ENCODE measurements at regions not wholly inside any gene's neighbourhood (a gene's known extent, or its start where the extent isn't known, plus 50 kb on each side); places are given as distances from the start of the nearest gene placed in this dataset.

DNA sequence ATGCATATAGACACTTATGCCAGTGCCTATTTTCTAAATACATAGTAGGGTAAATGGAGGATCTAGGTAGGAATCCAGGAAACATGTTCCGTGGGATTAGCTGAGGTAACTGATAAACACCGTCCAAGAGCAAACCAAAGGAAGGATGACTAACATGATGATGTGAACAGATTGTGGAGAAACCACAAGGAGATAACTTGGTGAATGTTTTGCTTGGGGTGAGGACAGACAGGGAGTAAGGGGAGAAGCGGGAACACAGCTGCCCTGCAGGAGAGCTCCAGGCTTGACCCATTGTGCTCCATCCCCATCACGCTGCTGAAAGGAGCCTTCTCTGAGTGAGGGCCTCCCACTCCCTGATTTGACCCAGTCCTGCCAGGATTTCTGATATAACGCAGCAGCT is 87.0 kb upstream of the ZC3H11B start:
- Histone ChIP-seq H3K36me3 (ENCODE audit: low read depth) (no peaks in the 10 kb centered on the region), H3K9ac (no peak overlapping the region), H3K79me2 (ENCODE audit: insufficient read depth) (no peaks in the 10 kb centered on the region), H3K27ac (no peak overlapping the region), H2AFZ (no peak overlapping the region), H3K9me2 (ENCODE audit: insufficient read depth) (no peaks in the 10 kb centered on the region), H3K4me2 (ENCODE audit: unreplicated experiment) (no peak overlapping the region), H3K27me3 (replicated peaks; ENCODE audit: insufficient read depth) (no peaks in the 10 kb centered on the region), H3K9me3 (ENCODE audit: low read depth) (no peaks in the 10 kb centered on the region), H3F3A (ENCODE audit: insufficient read depth) (no peaks in the 10 kb centered on the region), H3K4me1 (ENCODE audit: insufficient read depth) (no peaks in the 10 kb centered on the region), H4K20me1 (ENCODE audit: insufficient read depth) (no peaks in the 10 kb centered on the region), H3K4me3 (no peak overlapping the region)
- peak; percentile 10 for DNase-seq
- WGBS, 2 experiments (ENCODE audit: low coverage in 1 of 2, low lambda C conversion rate in 2 of 2, missing lambda C conversion rate in 2 of 2): 52 to 53% methylated on average over 5 of the region's 5 CpGs
- in situ Hi-C loops (cut with MboI): no loop called here
- TF ChIP-seq EZH2phosphoT487 (IDR thresholded peaks at IDR 0.05; ENCODE audit: insufficient read depth, low read depth) (no peak), EZH2 (IDR thresholded peaks at IDR 0.05; ENCODE audit: insufficient read depth, poor library complexity, severe bottlenecking) (no peak)

GRCh38 chr1:219697682-219698081 is 84.8 kb upstream of the ZC3H11B start:
- DNase-seq: no peak
- no peak for TF ChIP-seq EZH2phosphoT487 (IDR thresholded peaks at IDR 0.05; ENCODE audit: insufficient read depth, low read depth)
- TF ChIP-seq EZH2 (IDR thresholded peaks at IDR 0.05; ENCODE audit: insufficient read depth, poor library complexity, severe bottlenecking): no peak
- Histone ChIP-seq H3K9me3 (ENCODE audit: low read depth) (no peaks in the 10 kb centered on the region), H3K4me1 (ENCODE audit: insufficient read depth) (no peaks in the 10 kb centered on the region), H3K9ac (no peak overlapping the region), H3F3A (ENCODE audit: insufficient read depth) (no peaks in the 10 kb centered on the region), H3K4me3 (no peak overlapping the region), H3K36me3 (ENCODE audit: low read depth) (no peaks in the 10 kb centered on the region), H3K27me3 (replicated peaks; ENCODE audit: insufficient read depth) (no peaks in the 10 kb centered on the region), H2AFZ (no peak overlapping the region), H3K9me2 (ENCODE audit: insufficient read depth) (no peaks in the 10 kb centered on the region), H3K79me2 (ENCODE audit: insufficient read depth) (no peaks in the 10 kb centered on the region), H4K20me1 (ENCODE audit: insufficient read depth) (no peaks in the 10 kb centered on the region), H3K27ac (no peak overlapping the region), H3K4me2 (ENCODE audit: unreplicated experiment) (no peak overlapping the region)
- WGBS, 2 experiments (ENCODE audit: low coverage in 1 of 2, low lambda C conversion rate in 2 of 2, missing lambda C conversion rate in 2 of 2): 39% methylated on average over 1 of the region's 1 CpG
- in situ Hi-C loops (cut with MboI): no loop called here

GRCh38 chr1:219692981-219693380 is 80.1 kb upstream of the ZC3H11B start:
- no peak overlapping the region for H3K4me3 ChIP-seq
- H3K79me2 ChIP-seq (ENCODE audit: insufficient read depth): no peaks in the 10 kb centered on the region
- no peaks in the 10 kb centered on the region for H3K9me2 ChIP-seq (ENCODE audit: insufficient read depth)
- H3F3A ChIP-seq (ENCODE audit: insufficient read depth): no peaks in the 10 kb centered on the region
- no peak overlapping the region for H2AFZ ChIP-seq
- no peaks in the 10 kb centered on the region for H3K36me3 ChIP-seq (ENCODE audit: low read depth)
- H3K4me2 ChIP-seq (ENCODE audit: unreplicated experiment): no peak overlapping the region
- no peaks in the 10 kb centered on the region for H3K9me3 ChIP-seq (ENCODE audit: low read depth)
- in situ Hi-C loops (cut with MboI): no loop called here
- peaks cover 7% of the 10 kb centered on the region; the same call in 1 of the 2 replicates for H3K27me3 ChIP-seq (replicated peaks; ENCODE audit: insufficient read depth)
- no peak for TF ChIP-seq EZH2 (IDR thresholded peaks at IDR 0.05; ENCODE audit: insufficient read depth, poor library complexity, severe bottlenecking)
- no peak for TF ChIP-seq EZH2phosphoT487 (IDR thresholded peaks at IDR 0.05; ENCODE audit: insufficient read depth, low read depth)
- H3K9ac ChIP-seq: no peak overlapping the region
- no peak for DNase-seq
- H3K27ac ChIP-seq: no peak overlapping the region
- WGBS, 2 experiments (ENCODE audit: low coverage in 1 of 2, low lambda C conversion rate in 2 of 2, missing lambda C conversion rate in 2 of 2): 9 to 10% methylated on average over 2 of the region's 2 CpGs
- H3K4me1 ChIP-seq (ENCODE audit: insufficient read depth): no peaks in the 10 kb centered on the region
- no peaks in the 10 kb centered on the region for H4K20me1 ChIP-seq (ENCODE audit: insufficient read depth)

DNA sequence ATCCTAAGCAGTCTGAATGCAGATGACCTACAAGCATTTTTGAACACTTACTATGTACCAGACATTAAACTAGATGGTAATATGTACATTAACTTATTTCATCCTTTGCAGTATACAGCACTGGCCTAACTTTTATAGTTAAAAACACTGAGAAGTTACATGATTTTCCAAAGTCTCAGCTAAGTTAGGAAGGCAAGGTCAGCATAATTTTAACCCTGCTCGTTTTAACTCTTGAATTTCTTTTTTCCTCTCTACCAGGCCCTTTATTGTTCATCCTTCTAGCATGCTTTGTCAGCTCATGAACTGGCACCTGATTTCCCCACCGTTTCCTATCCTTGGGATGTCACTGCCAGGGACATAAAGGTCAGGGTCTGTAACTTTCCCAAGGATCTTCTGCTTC is 76.9 kb upstream of the ZC3H11B start:
- H3K4me1 ChIP-seq (ENCODE audit: insufficient read depth): no peaks in the 10 kb centered on the region
- no peaks in the 10 kb centered on the region for H3F3A ChIP-seq (ENCODE audit: insufficient read depth)
- no peaks in the 10 kb centered on the region for H3K9me2 ChIP-seq (ENCODE audit: insufficient read depth)
- no peaks in the 10 kb centered on the region for H4K20me1 ChIP-seq (ENCODE audit: insufficient read depth)
- no peaks in the 10 kb centered on the region for H3K36me3 ChIP-seq (ENCODE audit: low read depth)
- peaks cover 13% of the 10 kb centered on the region; the same call in 1 of the 2 replicates for H3K27me3 ChIP-seq (replicated peaks; ENCODE audit: insufficient read depth)
- no peaks in the 10 kb centered on the region for H3K79me2 ChIP-seq (ENCODE audit: insufficient read depth)
- in situ Hi-C loops (cut with MboI): no loop called here
- no peak overlapping the region for H2AFZ ChIP-seq
- H3K27ac ChIP-seq: no peak overlapping the region
- no peak for TF ChIP-seq EZH2 (IDR thresholded peaks at IDR 0.05; ENCODE audit: insufficient read depth, poor library complexity, severe bottlenecking)
- TF ChIP-seq EZH2phosphoT487 (IDR thresholded peaks at IDR 0.05; ENCODE audit: insufficient read depth, low read depth): no peak
- H3K4me2 ChIP-seq (ENCODE audit: unreplicated experiment): no peak overlapping the region
- 18 to 32% methylated on average over 2 of the region's 2 CpGs for WGBS, 2 experiments (ENCODE audit: low coverage in 1 of 2, low lambda C conversion rate in 2 of 2, missing lambda C conversion rate in 2 of 2)
- no peak for DNase-seq
- no peak overlapping the region for H3K4me3 ChIP-seq
- H3K9me3 ChIP-seq (ENCODE audit: low read depth): no peaks in the 10 kb centered on the region
- no peak overlapping the region for H3K9ac ChIP-seq

GRCh38 chr1:219687779-219688178 is 74.9 kb upstream of the ZC3H11B start:
- Histone ChIP-seq H3K9me2 (ENCODE audit: insufficient read depth) (no peaks in the 10 kb centered on the region), H3K9ac (no peak overlapping the region), H3K4me1 (ENCODE audit: insufficient read depth) (no peaks in the 10 kb centered on the region), H3K27me3 (replicated peaks; ENCODE audit: insufficient read depth) (peaks cover 13% of the 10 kb centered on the region; the same call in 1 of the 2 replicates), H3K36me3 (ENCODE audit: low read depth) (no peaks in the 10 kb centered on the region), H3K4me2 (ENCODE audit: unreplicated experiment) (no peak overlapping the region), H3K9me3 (ENCODE audit: low read depth) (no peaks in the 10 kb centered on the region), H3K4me3 (no peak overlapping the region), H3K27ac (no peak overlapping the region), H4K20me1 (ENCODE audit: insufficient read depth) (no peaks in the 10 kb centered on the region), H3K79me2 (ENCODE audit: insufficient read depth) (no peaks in the 10 kb centered on the region), H3F3A (ENCODE audit: insufficient read depth) (no peaks in the 10 kb centered on the region), H2AFZ (no peak overlapping the region)
- DNase-seq: no peak
- in situ Hi-C loops (cut with MboI): no loop called here
- TF ChIP-seq EZH2phosphoT487 (IDR thresholded peaks at IDR 0.05; ENCODE audit: insufficient read depth, low read depth): no peak
- TF ChIP-seq EZH2 (IDR thresholded peaks at IDR 0.05; ENCODE audit: insufficient read depth, poor library complexity, severe bottlenecking): no peak
